ENCODE measurements at regions not wholly inside any gene's neighbourhood (a gene's known extent, or its start where the extent isn't known, plus 50 kb on each side); places are given as distances from the start of the nearest gene placed in this dataset.

DNA sequence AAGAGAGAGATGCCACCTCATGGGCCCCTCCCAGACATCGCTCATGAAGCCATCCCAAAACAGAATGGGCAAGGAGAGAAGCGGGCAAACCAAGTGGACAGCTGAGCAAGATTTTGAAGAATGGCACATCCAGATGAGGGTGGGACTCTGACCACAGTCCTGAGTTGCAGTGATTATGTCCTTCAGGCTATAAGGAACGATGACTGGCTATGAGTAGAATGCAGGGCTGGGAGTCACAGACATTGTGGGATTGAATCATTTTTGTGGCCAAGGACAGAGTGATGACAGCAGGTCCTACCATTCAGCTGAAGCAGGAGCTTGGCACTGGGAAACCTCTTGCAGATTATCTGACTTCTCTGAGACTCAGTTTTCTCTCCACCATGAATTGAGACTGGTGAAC, 245.7 kb upstream of the SLC30A5 start:
- no peak for DNase-seq
- H3F3A ChIP-seq (replicated peaks; ENCODE audit: insufficient read depth), result no peaks in the 10 kb centered on the region
- 51% methylated on average over 3 of the region's 3 CpGs for WGBS (ENCODE audit: low lambda C conversion rate)
- no peak overlapping the region for H2AFZ ChIP-seq (ENCODE audit: low read depth)
- H3K36me3 ChIP-seq (replicated peaks in 1 of 2; ENCODE audit: control insufficient read depth in 1 of 2, insufficient read depth in 2 of 2, low read length in 1 of 2), result no peaks in the 10 kb centered on the region
- TF ChIP-seq MEF2A (IDR thresholded peaks at IDR 0.05; ENCODE audit: borderline replicate concordance, low read depth) (no peak), RCOR1 (IDR thresholded peaks at IDR 0.05; ENCODE audit: low read length) (no peak), TEAD4 (IDR thresholded peaks at IDR 0.05; ENCODE audit: borderline replicate concordance, insufficient read depth) (no peak), YY1 (IDR thresholded peaks at IDR 0.05; ENCODE audit: low read depth) (no peak), NFIC (IDR thresholded peaks at IDR 0.05; ENCODE audit: borderline replicate concordance) (no peak), ZBTB33 (IDR thresholded peaks at IDR 0.05; ENCODE audit: borderline replicate concordance, low read depth) (no peak), RFX5 (IDR thresholded peaks at IDR 0.05; ENCODE audit: low read length) (no peak), EZH2phosphoT487 (IDR thresholded peaks at IDR 0.05; ENCODE audit: borderline replicate concordance, low read depth) (no peak), CTCF (IDR thresholded peaks at IDR 0.05) (no peak)
- ChIA-PET POLR2A (no interaction called here), CTCF (interaction anchor here (1.1 to 1.3 kb wide), 2 partner anchors 24 to 32 kb away, joined by 3 read pairs; no protein-coding TSS in a partner anchor)
- H3K4me2 ChIP-seq, result no peak overlapping the region
- no peaks in the 10 kb centered on the region; a peak in 1 of 4 replicates for H3K4me1 ChIP-seq (ENCODE audit: control insufficient read depth in 1 of 2, insufficient read depth in 2 of 2, low read depth in 1 of 2, low read length in 1 of 2)
- H3K27ac ChIP-seq (ENCODE audit: low read depth in 2 of 2, low read length in 1 of 2), result no peak overlapping the region
- H3K9ac ChIP-seq, result no peak overlapping the region
- H3K9me2 ChIP-seq, result no peaks in the 10 kb centered on the region
- H3K4me3 ChIP-seq (ENCODE audit: low read depth in 2 of 2, low read length in 1 of 2), result no peak overlapping the region
- H3K27me3 ChIP-seq (ENCODE audit: insufficient read depth), result no peaks in the 10 kb centered on the region
- H4K20me1 ChIP-seq (ENCODE audit: insufficient read depth), result no peaks in the 10 kb centered on the region
- H3K9me3 ChIP-seq, result no peaks in the 10 kb centered on the region
- H3K79me2 ChIP-seq (ENCODE audit: insufficient read depth), result no peaks in the 10 kb centered on the region

- no peak overlapping the region for H3K4me2 ChIP-seq
- DNase-seq, result no peak
- no peaks in the 10 kb centered on the region for H3K27me3 ChIP-seq (ENCODE audit: insufficient read depth)
- no peaks in the 10 kb centered on the region; a peak in 1 of 4 replicates for H3K4me1 ChIP-seq (ENCODE audit: control insufficient read depth in 1 of 2, insufficient read depth in 2 of 2, low read depth in 1 of 2, low read length in 1 of 2)
- H4K20me1 ChIP-seq (ENCODE audit: insufficient read depth), result no peaks in the 10 kb centered on the region
- no peaks in the 10 kb centered on the region for H3F3A ChIP-seq (replicated peaks; ENCODE audit: insufficient read depth)
- no peak overlapping the region for H3K9ac ChIP-seq
- H3K9me3 ChIP-seq, result no peaks in the 10 kb centered on the region
- no peak overlapping the region for H3K4me3 ChIP-seq (ENCODE audit: low read depth in 2 of 2, low read length in 1 of 2)
- no peak overlapping the region for H2AFZ ChIP-seq (ENCODE audit: low read depth)
- no peaks in the 10 kb centered on the region for H3K79me2 ChIP-seq (ENCODE audit: insufficient read depth)
- ChIA-PET CTCF (interaction anchor here (1.1 to 1.3 kb wide), 2 partner anchors 23 to 33 kb away, joined by 3 read pairs; no protein-coding TSS in a partner anchor), POLR2A (no interaction called here)
- no peak overlapping the region for H3K27ac ChIP-seq (ENCODE audit: low read depth in 2 of 2, low read length in 1 of 2)
- H3K9me2 ChIP-seq, result no peaks in the 10 kb centered on the region
- H3K36me3 ChIP-seq (replicated peaks in 1 of 2; ENCODE audit: control insufficient read depth in 1 of 2, insufficient read depth in 2 of 2, low read length in 1 of 2), result no peaks in the 10 kb centered on the region
- no peak for TF ChIP-seq IRF3 (IDR thresholded peaks at IDR 0.05; ENCODE audit: low read depth, low read length)
- no peak for TF ChIP-seq ELF1 (IDR thresholded peaks at IDR 0.05)
- no peak for TF ChIP-seq RCOR1 (IDR thresholded peaks at IDR 0.05; ENCODE audit: low read length)
- TF ChIP-seq EP300 (IDR thresholded peaks at IDR 0.05; ENCODE audit: borderline replicate concordance in 1 of 2, low read depth in 1 of 2, low read length in 1 of 2), result no peak
- no peak for TF ChIP-seq REST (IDR thresholded peaks at IDR 0.05; ENCODE audit: low read depth, low read length)
- TF ChIP-seq TAF1 (IDR thresholded peaks at IDR 0.05; ENCODE audit: borderline replicate concordance, low read depth, low read length), result no peak
- TF ChIP-seq TCF12 (IDR thresholded peaks at IDR 0.05), result no peak
- no peak for TF ChIP-seq FOXM1 (IDR thresholded peaks at IDR 0.05; ENCODE audit: low read depth)
- no peak for TF ChIP-seq MXI1 (IDR thresholded peaks at IDR 0.05; ENCODE audit: low read depth, low read length)
- TF ChIP-seq, protein P1, sequence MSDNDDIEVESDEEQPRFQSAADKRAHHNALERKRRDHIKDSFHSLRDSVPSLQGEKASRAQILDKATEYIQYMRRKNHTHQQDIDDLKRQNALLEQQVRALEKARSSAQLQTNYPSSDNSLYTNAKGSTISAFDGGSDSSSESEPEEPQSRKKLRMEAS (IDR thresholded peaks at IDR 0.05; ENCODE audit: low read depth), result no peak
- TF ChIP-seq SIN3A (IDR thresholded peaks at IDR 0.05; ENCODE audit: borderline replicate concordance, low read depth, low read length), result no peak
These were observed 244.7 kb upstream of the SLC30A5 start for GRCh38 chr5:68849103-68849502.
